ENCODE measurements at regions not wholly inside any gene's neighbourhood (a gene's known extent, or its start where the extent isn't known, plus 50 kb on each side); places are given as distances from the start of the nearest gene placed in this dataset.

- DNase-seq (ENCODE audit: low read depth, low spot score) (no peak), FAIRE-seq (no peak)
- H3K4me1 ChIP-seq (ENCODE audit: control insufficient read depth, extremely low read depth, insufficient read depth, low read length), result no peaks in the 10 kb centered on the region
- no peaks in the 10 kb centered on the region for H3K27me3 ChIP-seq (ENCODE audit: control insufficient read depth in 2 of 2, insufficient read depth in 2 of 2, low read length in 2 of 2)
- no peaks in the 10 kb centered on the region for H4K20me1 ChIP-seq (replicated peaks; ENCODE audit: control insufficient read depth, extremely low read depth, insufficient read depth, low read length)
- no peak overlapping the region for H2AFZ ChIP-seq (ENCODE audit: low read depth, low read length)
- no peaks in the 10 kb centered on the region for H3K79me2 ChIP-seq (ENCODE audit: control insufficient read depth, insufficient read depth, low read length)
- dilution Hi-C loops (cut with MboI; ENCODE audit: extremely low pct_ligation_motif_present, low sequenced_read_pairs), result no loop called here
- ChIA-PET CTCF (interaction anchor here (1.1 kb wide), 1 partner anchor 14 kb away, joined by 3 read pairs; no protein-coding TSS in a partner anchor), POLR2A (no interaction called here)
- H3K4me2 ChIP-seq (ENCODE audit: insufficient read depth, low read length), result no peak overlapping the region
- H3K9me3 ChIP-seq (replicated peaks; ENCODE audit: control insufficient read depth, insufficient read depth, low read length), result no peaks in the 10 kb centered on the region
- no peak overlapping the region for H3K4me3 ChIP-seq (replicated peaks in 1 of 3; ENCODE audit: insufficient read depth in 1 of 3, low read depth in 1 of 3, low read length in 3 of 3)
- no peaks in the 10 kb centered on the region for H3K9me1 ChIP-seq (replicated peaks; ENCODE audit: control insufficient read depth, extremely low read depth, insufficient read depth, low read length)
- no peak overlapping the region for H3K27ac ChIP-seq (ENCODE audit: insufficient read depth, low read depth, low read length)
- BruUV-seq (replicated peaks), result no TSS peak
- TF ChIP-seq EZH2 (IDR thresholded peaks at IDR 0.05; ENCODE audit: borderline replicate concordance, low read depth, low read length, severe bottlenecking) (no peak), MYC (IDR thresholded peaks at IDR 0.05; ENCODE audit: low read depth, low read length) (no peak), GATA2 (IDR thresholded peaks at IDR 0.05; ENCODE audit: insufficient read depth, insufficient read length, low read depth, low read length) (no peak), JUN (IDR thresholded peaks at IDR 0.05; ENCODE audit: borderline replicate concordance, insufficient read depth, insufficient read length, low read depth) (no peak), POLR2A (IDR thresholded peaks at IDR 0.05; ENCODE audit: low read depth, low read length) (no peak)
- TF ChIP-seq, protein P1, sequence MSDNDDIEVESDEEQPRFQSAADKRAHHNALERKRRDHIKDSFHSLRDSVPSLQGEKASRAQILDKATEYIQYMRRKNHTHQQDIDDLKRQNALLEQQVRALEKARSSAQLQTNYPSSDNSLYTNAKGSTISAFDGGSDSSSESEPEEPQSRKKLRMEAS (IDR thresholded peaks at IDR 0.05; ENCODE audit: insufficient read depth, insufficient read length), result no peak
- TF ChIP-seq, protein P2, sequence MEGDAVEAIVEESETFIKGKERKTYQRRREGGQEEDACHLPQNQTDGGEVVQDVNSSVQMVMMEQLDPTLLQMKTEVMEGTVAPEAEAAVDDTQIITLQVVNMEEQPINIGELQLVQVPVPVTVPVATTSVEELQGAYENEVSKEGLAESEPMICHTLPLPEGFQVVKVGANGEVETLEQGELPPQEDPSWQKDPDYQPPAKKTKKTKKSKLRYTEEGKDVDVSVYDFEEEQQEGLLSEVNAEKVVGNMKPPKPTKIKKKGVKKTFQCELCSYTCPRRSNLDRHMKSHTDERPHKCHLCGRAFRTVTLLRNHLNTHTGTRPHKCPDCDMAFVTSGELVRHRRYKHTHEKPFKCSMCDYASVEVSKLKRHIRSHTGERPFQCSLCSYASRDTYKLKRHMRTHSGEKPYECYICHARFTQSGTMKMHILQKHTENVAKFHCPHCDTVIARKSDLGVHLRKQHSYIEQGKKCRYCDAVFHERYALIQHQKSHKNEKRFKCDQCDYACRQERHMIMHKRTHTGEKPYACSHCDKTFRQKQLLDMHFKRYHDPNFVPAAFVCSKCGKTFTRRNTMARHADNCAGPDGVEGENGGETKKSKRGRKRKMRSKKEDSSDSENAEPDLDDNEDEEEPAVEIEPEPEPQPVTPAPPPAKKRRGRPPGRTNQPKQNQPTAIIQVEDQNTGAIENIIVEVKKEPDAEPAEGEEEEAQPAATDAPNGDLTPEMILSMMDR (IDR thresholded peaks at IDR 0.05; ENCODE audit: extremely low read depth in 1 of 2, insufficient read depth in 1 of 2, low read depth in 1 of 2, low read length in 2 of 2), result no peak
- intact Hi-C loops (cut with micrococcal nuclease), result no loop called here
- H3K9ac ChIP-seq (replicated peaks; ENCODE audit: extremely low read depth, insufficient read depth, low read length), result no peak overlapping the region
- no peaks in the 10 kb centered on the region for H3K36me3 ChIP-seq (ENCODE audit: control insufficient read depth in 2 of 2, extremely low read depth in 1 of 2, insufficient read depth in 2 of 2, low read length in 2 of 2)
These were observed 181.4 kb upstream of the BCL6 start for GRCh38 chr3:187926620-187927019.
